Endothelial cell (in vitro differentiated cells): ENCODE measurements at regions not wholly inside any gene's neighbourhood (a gene's known extent, or its start where the extent isn't known, plus 50 kb on each side); places are given as distances from the start of the nearest gene placed in this dataset.

Experiments
- DNase-seq: peaks from one replicate; pipeline ENCODE4 v3.0.0; 2021; ENCODE audit warnings: low spot score
- H3K27ac Mint-ChIP-seq: one replicate; pipeline ENCODE4 v1.8.0; 2021; ENCODE audit warnings: mixed read lengths, inconsistent platforms; ENCODE audit not compliant: unreplicated experiment
- H3K27me3 Mint-ChIP-seq: one replicate; pipeline ENCODE4 v1.8.0; 2021; ENCODE audit warnings: mild to moderate bottlenecking, moderate library complexity, mixed read lengths, inconsistent platforms; ENCODE audit not compliant: unreplicated experiment
- H3K36me3 Mint-ChIP-seq: one replicate; pipeline ENCODE4 v1.8.0; 2021; ENCODE audit warnings: mild to moderate bottlenecking, low read depth, mixed read lengths, inconsistent platforms; ENCODE audit not compliant: unreplicated experiment
- H3K4me1 Mint-ChIP-seq: one replicate; pipeline ENCODE4 v1.8.0; 2021; ENCODE audit warnings: mild to moderate bottlenecking, mixed read lengths, inconsistent platforms; ENCODE audit not compliant: unreplicated experiment
- H3K4me3 Mint-ChIP-seq: one replicate; pipeline ENCODE4 v1.8.0; 2021; ENCODE audit warnings: mild to moderate bottlenecking, mixed read lengths, inconsistent platforms; ENCODE audit not compliant: unreplicated experiment
- H3K9me3 Mint-ChIP-seq: one replicate; pipeline ENCODE4 v1.8.0; 2021; ENCODE audit warnings: mixed read lengths, inconsistent platforms; ENCODE audit not compliant: unreplicated experiment
- TF ChIP-seq, protein P1 (sequence below): fragments of 200-600 bp; sonication (generic); IDR thresholded peaks from one replicate; pipeline ENCODE4 v1.5.0; 2021; ENCODE audit warnings: antibody characterized with exemption; ENCODE audit not compliant: unreplicated experiment

DNA sequence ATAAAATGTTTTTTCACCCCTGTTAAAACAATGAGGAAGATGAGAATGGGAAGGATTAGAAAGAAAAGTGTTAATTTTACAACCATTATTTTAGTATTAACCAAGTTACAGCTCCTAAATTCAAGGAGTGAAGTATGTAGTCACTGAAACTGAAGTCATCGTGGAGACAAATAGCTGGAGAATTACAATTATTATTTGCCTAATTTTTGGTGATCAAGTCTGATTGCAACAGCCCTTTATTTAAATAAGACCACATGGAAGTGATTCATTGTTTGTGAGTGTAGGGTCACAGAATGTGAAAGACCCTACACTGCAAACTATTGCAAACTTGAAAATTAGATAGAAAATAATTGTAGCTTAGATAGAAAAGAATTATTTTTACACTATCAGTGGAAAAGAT lies 292.4 kb downstream of the CENPW start:
- no peaks in the 10 kb centered on the region for H3K27me3 Mint-ChIP-seq
- H3K9me3 Mint-ChIP-seq: no peaks in the 10 kb centered on the region
- no peak for DNase-seq
- no peak overlapping the region for H3K27ac Mint-ChIP-seq
- H3K4me1 Mint-ChIP-seq: no peaks in the 10 kb centered on the region
- no peak overlapping the region for H3K4me3 Mint-ChIP-seq
- TF ChIP-seq, protein P1, sequence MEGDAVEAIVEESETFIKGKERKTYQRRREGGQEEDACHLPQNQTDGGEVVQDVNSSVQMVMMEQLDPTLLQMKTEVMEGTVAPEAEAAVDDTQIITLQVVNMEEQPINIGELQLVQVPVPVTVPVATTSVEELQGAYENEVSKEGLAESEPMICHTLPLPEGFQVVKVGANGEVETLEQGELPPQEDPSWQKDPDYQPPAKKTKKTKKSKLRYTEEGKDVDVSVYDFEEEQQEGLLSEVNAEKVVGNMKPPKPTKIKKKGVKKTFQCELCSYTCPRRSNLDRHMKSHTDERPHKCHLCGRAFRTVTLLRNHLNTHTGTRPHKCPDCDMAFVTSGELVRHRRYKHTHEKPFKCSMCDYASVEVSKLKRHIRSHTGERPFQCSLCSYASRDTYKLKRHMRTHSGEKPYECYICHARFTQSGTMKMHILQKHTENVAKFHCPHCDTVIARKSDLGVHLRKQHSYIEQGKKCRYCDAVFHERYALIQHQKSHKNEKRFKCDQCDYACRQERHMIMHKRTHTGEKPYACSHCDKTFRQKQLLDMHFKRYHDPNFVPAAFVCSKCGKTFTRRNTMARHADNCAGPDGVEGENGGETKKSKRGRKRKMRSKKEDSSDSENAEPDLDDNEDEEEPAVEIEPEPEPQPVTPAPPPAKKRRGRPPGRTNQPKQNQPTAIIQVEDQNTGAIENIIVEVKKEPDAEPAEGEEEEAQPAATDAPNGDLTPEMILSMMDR: no peak
- no peaks in the 10 kb centered on the region for H3K36me3 Mint-ChIP-seq

DNA sequence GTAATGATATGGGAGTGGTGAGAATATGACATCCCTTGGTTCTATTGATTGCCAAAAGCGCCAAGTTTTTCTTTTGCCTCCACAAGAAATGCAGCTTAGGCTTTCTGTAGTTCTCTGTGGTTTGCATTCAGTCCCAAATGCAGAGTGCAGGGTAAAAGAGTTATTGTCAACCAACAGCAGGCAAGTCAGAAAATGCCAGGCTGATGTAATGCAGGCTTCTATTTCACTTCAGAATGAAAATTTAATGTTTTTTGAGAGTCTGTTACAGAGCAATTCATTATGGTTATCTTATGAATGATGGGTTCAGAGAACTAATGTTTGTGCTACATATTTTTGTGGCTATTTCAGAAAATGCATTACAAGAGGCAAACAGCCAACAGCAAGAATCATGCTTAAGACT lies 293.5 kb downstream of the CENPW start:
- TF ChIP-seq, protein P1: no peak
- H3K4me3 Mint-ChIP-seq: no peak overlapping the region
- H3K27me3 Mint-ChIP-seq: no peaks in the 10 kb centered on the region
- H3K36me3 Mint-ChIP-seq: no peaks in the 10 kb centered on the region
- no peak overlapping the region for H3K27ac Mint-ChIP-seq
- no peaks in the 10 kb centered on the region for H3K4me1 Mint-ChIP-seq
- no peak for DNase-seq
- no peaks in the 10 kb centered on the region for H3K9me3 Mint-ChIP-seq

DNA sequence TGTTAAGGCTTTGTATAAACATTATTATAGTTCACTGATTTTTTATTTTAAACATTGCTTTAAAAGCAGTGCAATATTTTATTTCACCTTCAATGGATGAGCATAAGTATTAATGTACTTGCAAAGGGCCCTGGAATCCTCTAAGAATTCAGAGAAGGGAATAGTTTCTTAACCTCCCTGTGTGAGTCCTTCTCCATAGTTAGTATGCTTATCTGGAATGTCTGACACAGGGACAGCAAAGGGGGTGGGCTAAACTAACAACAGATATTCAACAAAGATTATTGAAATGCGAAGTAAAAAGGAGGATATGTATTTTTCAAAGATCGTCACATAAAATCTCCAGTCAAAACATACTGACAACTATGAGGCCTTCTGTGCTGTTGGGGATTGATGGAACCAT lies 300.4 kb downstream of the CENPW start:
- no peaks in the 10 kb centered on the region for H3K9me3 Mint-ChIP-seq
- H3K27me3 Mint-ChIP-seq: no peaks in the 10 kb centered on the region
- H3K27ac Mint-ChIP-seq: no peak overlapping the region
- TF ChIP-seq, protein P1: no peak
- H3K36me3 Mint-ChIP-seq: no peaks in the 10 kb centered on the region
- no peak for DNase-seq
- H3K4me1 Mint-ChIP-seq: no peaks in the 10 kb centered on the region
- H3K4me3 Mint-ChIP-seq: no peak overlapping the region

DNA sequence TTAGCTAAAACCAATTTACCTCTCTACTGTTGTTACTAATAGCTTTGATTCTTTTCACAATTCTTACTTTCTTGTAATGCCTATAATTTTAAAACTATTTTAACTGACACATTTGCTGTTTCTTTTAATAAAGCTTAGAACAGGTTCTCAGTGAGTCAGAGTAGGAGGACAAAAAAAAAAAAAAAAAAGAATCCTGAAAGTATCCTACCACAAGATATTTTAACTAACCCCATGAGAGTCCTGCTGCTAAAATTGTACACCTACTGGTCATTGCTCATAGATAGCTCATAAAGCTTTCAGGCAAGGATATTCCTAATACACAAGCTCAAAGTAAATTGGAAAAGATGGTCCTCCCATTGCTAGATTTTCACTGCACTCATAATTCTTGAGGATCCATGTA lies 301.0 kb downstream of the CENPW start:
- TF ChIP-seq, protein P1: no peak
- H3K4me1 Mint-ChIP-seq: no peaks in the 10 kb centered on the region
- H3K27me3 Mint-ChIP-seq: no peaks in the 10 kb centered on the region
- H3K4me3 Mint-ChIP-seq: no peak overlapping the region
- H3K36me3 Mint-ChIP-seq: no peaks in the 10 kb centered on the region
- no peaks in the 10 kb centered on the region for H3K9me3 Mint-ChIP-seq
- no peak overlapping the region for H3K27ac Mint-ChIP-seq
- no peak for DNase-seq

DNA sequence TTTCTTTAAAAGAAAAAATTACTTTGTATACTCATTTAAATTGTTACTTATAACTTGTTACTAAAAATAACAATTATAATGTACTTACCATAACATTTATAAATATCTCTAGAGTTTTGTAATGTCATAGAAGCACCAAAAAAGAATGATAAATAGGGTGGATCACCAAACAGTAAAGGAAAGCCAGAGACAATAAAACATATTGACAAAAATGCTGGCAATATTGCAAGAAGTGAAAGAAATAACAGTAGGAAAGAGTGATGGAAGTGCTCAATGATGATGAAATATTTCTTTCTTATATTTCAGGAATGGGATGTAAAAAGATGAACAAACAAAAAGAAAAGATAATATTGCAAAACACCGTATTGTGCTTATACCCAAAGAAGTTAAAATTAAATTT lies 301.7 kb downstream of the CENPW start:
- TF ChIP-seq, protein P1: no peak
- no peaks in the 10 kb centered on the region for H3K9me3 Mint-ChIP-seq
- H3K27ac Mint-ChIP-seq: no peak overlapping the region
- no peak for DNase-seq
- H3K36me3 Mint-ChIP-seq: no peaks in the 10 kb centered on the region
- H3K4me3 Mint-ChIP-seq: no peak overlapping the region
- no peaks in the 10 kb centered on the region for H3K27me3 Mint-ChIP-seq
- H3K4me1 Mint-ChIP-seq: no peaks in the 10 kb centered on the region
